Suprapubic skin (tissue), 3 donors: ENCODE measurements at regions not wholly inside any gene's neighbourhood (a gene's known extent, or its start where the extent isn't known, plus 50 kb on each side); places are given as distances from the start of the nearest gene placed in this dataset.

Experiments used
- CTCF ChIP-seq, 2 donors: fragments of 200-600 bp in 1 of 2; fragments of 450-650 bp in 1 of 2; sonication (generic) in 1 of 2; IDR thresholded peaks; one replicate each; pipeline ENCODE4 v1.5.1; 2016 to 2019; ENCODE audit warnings: antibody characterized with exemption in 2 of 2, mild to moderate bottlenecking in 1 of 2, moderate library complexity in 1 of 2
- POLR2A ChIP-seq, 2 donors: fragments of 450-650 bp; IDR thresholded peaks; one replicate each; pipeline ENCODE4 v1.6.1; 2017; ENCODE audit warnings: antibody characterized with exemption in 2 of 2, mild to moderate bottlenecking in 2 of 2, moderate library complexity in 2 of 2

GRCh38 chr12:58416236-58416635 lies 474.9 kb downstream of the ATP23 start:
- TF ChIP-seq CTCF (IDR thresholded peaks at IDR 0.05) (no peak), POLR2A (IDR thresholded peaks at IDR 0.05) (no peak)
